ENCODE measurements at regions not wholly inside any gene's neighbourhood (a gene's known extent, or its start where the extent isn't known, plus 50 kb on each side); places are given as distances from the start of the nearest gene placed in this dataset.

GRCh38 chr2:121038431-121038830 lies 246.6 kb downstream of the TFCP2L1 start:
- DNase-seq = no peak

GRCh38 chr2:121038891-121039616 lies 245.9 kb downstream of the TFCP2L1 start:
- DNase-seq = no peak

GRCh38 chr2:121039679-121040078 lies 245.3 kb downstream of the TFCP2L1 start:
- no peak for DNase-seq

- DNase-seq = no peak
Measured at GRCh38 chr2:121041516-121041915, 243.5 kb downstream of the TFCP2L1 start.

- no peak for DNase-seq
Measured at GRCh38 chr2:121043061-121043826, 241.8 kb downstream of the TFCP2L1 start.

- no peak for DNase-seq
Measured at GRCh38 chr2:121043827-121044222, 241.2 kb downstream of the TFCP2L1 start.

GRCh38 chr2:121044412-121044811 lies 240.6 kb downstream of the TFCP2L1 start:
- DNase-seq = no peak

- DNase-seq = no peak
Measured at GRCh38 chr2:121045245-121045644, 239.8 kb downstream of the TFCP2L1 start.

- DNase-seq = no peak
Measured at GRCh38 chr2:121046335-121046734, 238.7 kb downstream of the TFCP2L1 start.

DNA sequence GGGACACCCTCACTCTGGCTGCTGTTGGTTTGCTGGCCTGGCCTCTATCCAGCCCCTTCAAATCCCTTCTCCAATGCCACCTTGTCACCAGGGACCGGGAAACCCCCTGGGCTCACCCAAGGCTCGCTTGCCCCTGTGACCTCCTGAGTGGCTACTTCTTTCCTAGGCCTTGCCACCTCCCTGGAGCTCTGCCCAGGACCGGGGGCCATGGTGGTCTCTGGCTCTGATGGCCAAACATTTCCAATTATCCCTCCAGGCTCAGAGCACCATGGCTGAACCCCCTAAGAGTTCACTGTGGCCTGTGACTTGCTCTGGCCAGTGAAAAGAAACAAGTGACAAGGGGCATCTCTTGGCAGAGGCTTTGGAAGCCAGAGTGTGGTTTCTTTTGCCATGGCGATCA lies 237.6 kb downstream of the TFCP2L1 start:
- no peak for DNase-seq

DNA sequence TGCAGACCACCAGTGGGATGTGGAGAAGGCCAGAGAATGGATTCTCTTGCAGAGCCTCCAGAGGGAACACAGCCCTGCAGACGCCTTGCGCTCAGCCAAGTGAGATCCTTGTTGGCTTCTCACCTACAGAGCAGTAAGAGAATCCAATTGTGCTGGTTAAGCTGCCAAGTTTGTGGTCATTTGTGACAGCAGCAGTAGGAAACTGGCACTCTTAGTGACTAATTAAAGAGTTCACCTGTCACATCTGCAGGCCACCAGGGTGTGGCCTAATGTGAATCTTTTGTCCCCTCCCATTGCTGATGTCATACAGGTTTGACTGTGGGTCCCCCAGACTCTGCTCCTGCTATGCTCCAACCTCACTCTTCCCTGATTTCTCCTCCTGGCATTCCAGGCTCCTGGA lies 235.9 kb downstream of the TFCP2L1 start:
- no peak for DNase-seq

- no peak for DNase-seq
Measured at GRCh38 chr2:121049950-121050585, 234.9 kb downstream of the TFCP2L1 start.

- no peak for DNase-seq
Measured at GRCh38 chr2:121051311-121051710, 233.7 kb downstream of the TFCP2L1 start.

- DNase-seq = no peak
Measured at GRCh38 chr2:121052023-121052422, 233.0 kb downstream of the TFCP2L1 start.

GRCh38 chr2:121052521-121052920 lies 232.5 kb downstream of the TFCP2L1 start:
- DNase-seq = no peak

DNA sequence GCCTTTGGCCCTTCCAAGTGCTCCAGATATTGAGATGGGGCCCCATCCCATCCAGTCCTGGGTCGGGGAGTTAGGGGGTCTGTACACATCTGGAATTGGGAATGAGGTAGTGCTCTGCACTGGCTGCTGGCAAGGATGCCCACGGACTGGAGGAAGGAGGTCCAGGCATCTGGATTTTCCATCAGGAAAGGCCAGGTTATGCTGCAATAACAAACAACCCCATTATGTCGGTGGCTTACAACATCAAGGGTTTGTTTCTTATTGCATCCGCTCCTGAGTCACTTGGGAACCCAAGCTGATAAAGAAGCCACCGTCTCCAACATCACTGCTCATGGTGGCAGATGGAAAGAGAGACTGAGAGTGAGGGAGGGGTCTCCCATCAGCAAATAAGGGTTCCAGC lies 229.9 kb downstream of the TFCP2L1 start:
- no peak for DNase-seq

- DNase-seq = no peak
Measured at GRCh38 chr2:121055501-121055900, 229.5 kb downstream of the TFCP2L1 start.

DNA sequence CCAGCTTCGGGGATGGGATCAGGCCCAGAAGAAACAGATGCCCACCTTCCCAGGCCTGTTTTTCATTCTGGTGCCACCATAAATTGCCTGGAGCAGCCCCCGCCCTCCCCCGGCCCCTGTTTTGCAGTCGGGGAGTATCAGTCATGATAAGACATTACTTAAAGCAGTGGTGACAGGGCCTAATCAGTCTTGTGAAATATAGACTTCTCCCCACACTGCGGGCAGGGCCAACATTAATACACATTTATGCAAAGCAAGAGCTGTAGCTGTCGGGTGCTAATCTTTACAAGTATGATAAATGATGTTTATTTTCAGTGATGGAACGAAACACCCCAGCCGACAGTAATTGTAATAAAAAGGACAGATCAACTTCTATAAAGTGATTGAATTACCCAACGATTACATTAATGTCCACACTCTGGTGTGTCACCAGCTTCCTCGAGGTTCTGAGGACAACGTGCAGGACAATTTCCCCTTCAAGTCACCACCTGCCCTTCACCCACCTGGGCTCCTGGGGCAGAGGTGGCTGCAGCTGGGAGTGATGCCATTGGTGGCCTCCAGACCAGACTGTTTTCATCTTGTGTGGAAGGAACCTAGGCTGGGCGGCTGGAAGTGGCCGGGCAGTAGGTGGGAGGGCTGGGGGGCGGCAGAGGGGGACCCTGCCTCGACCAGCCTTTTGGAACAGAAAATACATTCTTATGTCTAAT lies 226.0 kb downstream of the TFCP2L1 start:
- no peak for DNase-seq

DNA sequence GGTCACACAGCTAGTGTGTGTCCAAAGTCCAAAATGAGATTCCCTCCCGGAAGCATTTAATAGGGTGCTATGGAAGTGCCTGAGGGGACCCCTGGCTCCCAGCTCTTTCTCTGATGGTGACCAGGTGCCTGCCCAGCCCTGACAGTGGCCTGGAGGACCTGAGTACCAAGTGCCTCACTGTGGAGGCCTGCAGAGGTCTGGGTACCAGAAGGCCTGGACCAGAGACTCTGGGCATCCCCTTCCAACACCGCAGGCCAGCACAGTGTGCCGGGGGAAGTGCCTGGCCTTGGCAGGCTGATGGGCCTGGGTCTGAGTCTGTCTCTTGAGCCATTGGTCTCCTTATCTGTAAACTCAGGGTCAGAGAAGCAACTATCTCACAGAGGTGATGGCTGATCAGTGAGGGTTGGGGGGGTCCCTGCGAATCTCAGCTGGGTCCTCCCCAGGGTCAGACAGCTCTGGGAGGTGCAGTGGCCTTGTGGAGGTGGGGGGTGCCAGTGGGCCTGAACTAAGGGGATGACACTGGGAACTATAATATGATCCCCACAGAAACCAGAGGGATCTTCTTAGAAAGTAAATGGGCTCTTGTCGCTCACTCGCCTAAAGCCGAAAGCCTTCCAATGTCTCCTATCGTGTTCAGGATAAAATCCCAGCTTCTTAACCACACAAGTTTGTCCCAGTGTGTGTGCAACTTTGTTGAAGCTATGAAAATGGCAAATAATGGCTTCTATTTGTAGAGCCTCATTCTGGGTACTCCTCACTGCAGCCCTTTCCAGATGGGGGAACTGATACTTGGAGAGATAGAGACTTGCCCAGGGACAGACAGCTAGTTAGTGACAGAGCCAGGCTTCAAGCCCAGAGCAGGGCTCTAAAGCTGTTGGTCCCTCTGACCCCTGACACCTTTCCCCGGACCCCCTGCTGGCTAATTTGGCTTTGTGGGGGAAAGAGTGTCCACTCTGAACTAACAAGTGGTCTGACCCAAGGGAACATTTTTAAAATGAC lies 225.1 kb downstream of the TFCP2L1 start:
- no peak for DNase-seq

GRCh38 chr2:121061633-121062032 lies 223.4 kb downstream of the TFCP2L1 start:
- no peak for DNase-seq

DNA sequence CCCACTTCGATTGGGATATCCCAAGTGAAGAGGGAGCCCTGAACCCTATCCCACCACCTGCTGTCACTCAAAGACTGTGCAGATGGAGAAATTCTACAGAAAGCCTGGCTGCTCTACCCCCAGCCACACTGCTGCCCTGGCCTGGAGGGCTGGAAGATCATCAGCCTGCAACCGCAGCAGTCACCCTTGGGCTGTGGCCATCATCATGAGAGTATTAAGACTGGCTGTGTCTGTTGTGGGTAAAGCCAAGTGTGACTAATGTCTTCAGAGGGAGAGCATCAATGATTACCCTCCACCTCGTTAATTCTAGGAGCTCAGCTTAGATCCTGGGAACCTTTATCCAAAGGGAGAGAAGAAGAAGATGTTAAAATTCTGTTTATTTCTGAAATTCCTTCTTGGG lies 221.5 kb downstream of the TFCP2L1 start:
- DNase-seq = no peak

DNA sequence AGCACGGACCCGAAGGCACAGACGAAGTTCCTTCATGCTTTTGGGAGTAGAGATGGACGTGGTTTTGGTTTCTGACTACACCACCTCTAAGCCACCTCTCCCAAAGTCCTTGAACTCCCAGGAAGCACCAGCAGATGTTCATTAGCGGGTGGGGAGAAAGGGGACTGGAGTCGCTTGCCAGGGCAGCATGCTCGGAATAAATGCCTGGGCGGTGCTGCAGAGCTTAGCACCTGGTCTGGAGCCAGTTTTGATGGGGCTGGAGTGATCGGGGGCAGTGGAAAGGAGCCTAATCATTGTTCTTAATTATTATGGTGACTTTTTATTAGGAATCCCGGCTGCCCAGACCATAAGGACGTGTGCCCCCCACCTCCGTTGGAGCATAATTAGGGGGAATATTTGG lies 220.8 kb downstream of the TFCP2L1 start:
- DNase-seq = no peak

Data from SW 1271 (cell line).